OCI-LY1 (cell line): ENCODE measurements at regions not wholly inside any gene's neighbourhood (a gene's known extent, or its start where the extent isn't known, plus 50 kb on each side); places are given as distances from the start of the nearest gene placed in this dataset.
"Not testable (repeated sequence)": the region's sequence is repeated elsewhere in the genome, so short reads cannot be mapped to it uniquely, and the experiment has no call there.

Experiments used
- H2AFZ ChIP-seq: fragments of 200-600 bp; sonication (generic), shearing (Covaris generic); 2 replicates; pipeline ENCODE4 v1.6.0; 2014; ENCODE audit warnings: antibody characterized with exemption, mild to moderate bottlenecking, low read length
- H3F3A ChIP-seq: fragments of 200-600 bp; sonication (generic), shearing (Covaris generic); 2 replicates; pipeline ENCODE4 v1.6.0; 2014; ENCODE audit warnings: mild to moderate bottlenecking, antibody characterized with exemption, low read length, moderate library complexity; ENCODE audit not compliant: insufficient read depth
- H3K27ac ChIP-seq: fragments of 200-600 bp; sonication (generic); 2 replicates; pipeline ENCODE4 v1.5.1; 2014; ENCODE audit warnings: low read length, mixed run types, mild to moderate bottlenecking, low read depth; ENCODE audit not compliant: poor library complexity, severe bottlenecking
- H3K27me3 ChIP-seq: fragments of 200-600 bp; sonication (generic); 2 replicates; pipeline ENCODE4 v1.6.0; 2014; ENCODE audit warnings: antibody characterized with exemption, mild to moderate bottlenecking, low read length, moderate library complexity; ENCODE audit not compliant: insufficient read depth
- H3K36me3 ChIP-seq: fragments of 200-600 bp; sonication (generic); 2 replicates; pipeline ENCODE4 v1.6.1; 2014; ENCODE audit warnings: mild to moderate bottlenecking, antibody characterized with exemption, low read length, moderate library complexity, mixed read lengths; ENCODE audit not compliant: insufficient read depth
- H3K4me1 ChIP-seq: fragments of 200-600 bp; sonication (generic); 2 replicates; pipeline ENCODE4 v1.5.1; 2014; ENCODE audit warnings: mild to moderate bottlenecking, low read length, moderate library complexity; ENCODE audit not compliant: insufficient read depth, severe bottlenecking
- H3K4me2 ChIP-seq: fragments of 200-600 bp; sonication (generic), shearing (Covaris generic); 2 replicates; pipeline ENCODE4 v1.6.1; 2014; ENCODE audit warnings: low read length
- H3K4me3 ChIP-seq: fragments of 200-600 bp; sonication (generic); 2 replicates; pipeline ENCODE4 v1.5.1; 2014; ENCODE audit warnings: low read length, low read depth, mild to moderate bottlenecking, mixed read lengths; ENCODE audit not compliant: poor library complexity, severe bottlenecking
- H3K79me2 ChIP-seq: fragments of 200-600 bp; shearing (Covaris generic); 2 replicates; pipeline ENCODE4 v1.6.1; 2016; ENCODE audit warnings: mixed run types, low read length, mixed read lengths; ENCODE audit not compliant: insufficient read depth
- H3K9ac ChIP-seq: fragments of 200-600 bp; sonication (generic), shearing (Covaris generic); 2 replicates; pipeline ENCODE4 v1.6.1; 2014; ENCODE audit warnings: mild to moderate bottlenecking, low read length, mixed read lengths
- H3K9me2 ChIP-seq: fragments of 200-600 bp; sonication (generic), shearing (Covaris generic); 2 replicates; pipeline ENCODE4 v1.6.1; 2014; ENCODE audit warnings: low read depth, mild to moderate bottlenecking, low read length, mixed read lengths
- H3K9me3 ChIP-seq: fragments of 200-600 bp; shearing (Covaris generic); 2 replicates; pipeline ENCODE4 v1.6.1; 2014; ENCODE audit warnings: low read length, mixed read lengths
- H4K20me1 ChIP-seq: fragments of 200-600 bp; sonication (generic), shearing (Covaris generic); 2 replicates; pipeline ENCODE4 v1.6.0; 2016; ENCODE audit warnings: mild to moderate bottlenecking, low read length; ENCODE audit not compliant: insufficient read depth
- EZH2 ChIP-seq: fragments of 200-600 bp; sonication (generic), shearing (Covaris generic); IDR thresholded peaks from 2 replicates; pipeline ENCODE4 v1.8.0; 2017; ENCODE audit warnings: borderline replicate concordance, mixed run types, mild to moderate bottlenecking, antibody characterized with exemption, low read length, moderate library complexity, mixed read lengths
- TF ChIP-seq, protein P1 (sequence below): fragments of 200-600 bp; sonication (generic), shearing (Covaris generic); IDR thresholded peaks from 2 replicates; pipeline ENCODE4 v1.5.1; 2017; ENCODE audit warnings: mild to moderate bottlenecking, antibody characterized with exemption, low read length, moderate library complexity, mixed read lengths

DNA sequence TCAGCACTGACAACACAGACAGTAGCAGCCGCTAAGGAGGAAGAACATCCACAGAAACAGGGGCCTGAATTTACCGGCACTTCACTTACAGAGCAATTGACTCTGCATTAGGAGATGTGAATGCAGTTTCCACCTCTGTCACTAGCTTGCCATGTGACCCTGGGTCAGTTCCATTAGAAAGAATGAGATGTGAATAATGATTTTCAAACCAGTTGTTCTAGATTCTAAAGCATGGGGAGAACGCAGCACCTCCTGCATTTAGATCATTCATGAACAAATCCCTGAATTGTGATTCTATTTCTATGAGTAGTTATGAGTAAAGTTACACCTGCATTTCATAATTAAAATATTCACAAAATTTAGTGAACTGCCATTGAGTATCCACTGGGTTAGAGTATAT lies 197.3 kb upstream of the EXOC2 start:
- TF ChIP-seq, protein P1, sequence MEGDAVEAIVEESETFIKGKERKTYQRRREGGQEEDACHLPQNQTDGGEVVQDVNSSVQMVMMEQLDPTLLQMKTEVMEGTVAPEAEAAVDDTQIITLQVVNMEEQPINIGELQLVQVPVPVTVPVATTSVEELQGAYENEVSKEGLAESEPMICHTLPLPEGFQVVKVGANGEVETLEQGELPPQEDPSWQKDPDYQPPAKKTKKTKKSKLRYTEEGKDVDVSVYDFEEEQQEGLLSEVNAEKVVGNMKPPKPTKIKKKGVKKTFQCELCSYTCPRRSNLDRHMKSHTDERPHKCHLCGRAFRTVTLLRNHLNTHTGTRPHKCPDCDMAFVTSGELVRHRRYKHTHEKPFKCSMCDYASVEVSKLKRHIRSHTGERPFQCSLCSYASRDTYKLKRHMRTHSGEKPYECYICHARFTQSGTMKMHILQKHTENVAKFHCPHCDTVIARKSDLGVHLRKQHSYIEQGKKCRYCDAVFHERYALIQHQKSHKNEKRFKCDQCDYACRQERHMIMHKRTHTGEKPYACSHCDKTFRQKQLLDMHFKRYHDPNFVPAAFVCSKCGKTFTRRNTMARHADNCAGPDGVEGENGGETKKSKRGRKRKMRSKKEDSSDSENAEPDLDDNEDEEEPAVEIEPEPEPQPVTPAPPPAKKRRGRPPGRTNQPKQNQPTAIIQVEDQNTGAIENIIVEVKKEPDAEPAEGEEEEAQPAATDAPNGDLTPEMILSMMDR = no peak
- TF ChIP-seq EZH2 = no peak
- no peaks in the 10 kb centered on the region for H3K79me2 ChIP-seq
- H3K27ac ChIP-seq = no peak overlapping the region
- no peak overlapping the region for H3K4me3 ChIP-seq
- no peak overlapping the region for H3K9ac ChIP-seq
- no peak overlapping the region for H2AFZ ChIP-seq
- no peak overlapping the region for H3K4me2 ChIP-seq
- no peaks in the 10 kb centered on the region for H3K9me3 ChIP-seq
- no peaks in the 10 kb centered on the region for H3K4me1 ChIP-seq
- H4K20me1 ChIP-seq = no peaks in the 10 kb centered on the region
- H3F3A ChIP-seq = no peaks in the 10 kb centered on the region
- H3K9me2 ChIP-seq = no peaks in the 10 kb centered on the region
- no peaks in the 10 kb centered on the region for H3K36me3 ChIP-seq
- peaks cover 3% of the 10 kb centered on the region; the same call in 1 of the 2 replicates for H3K27me3 ChIP-seq

DNA sequence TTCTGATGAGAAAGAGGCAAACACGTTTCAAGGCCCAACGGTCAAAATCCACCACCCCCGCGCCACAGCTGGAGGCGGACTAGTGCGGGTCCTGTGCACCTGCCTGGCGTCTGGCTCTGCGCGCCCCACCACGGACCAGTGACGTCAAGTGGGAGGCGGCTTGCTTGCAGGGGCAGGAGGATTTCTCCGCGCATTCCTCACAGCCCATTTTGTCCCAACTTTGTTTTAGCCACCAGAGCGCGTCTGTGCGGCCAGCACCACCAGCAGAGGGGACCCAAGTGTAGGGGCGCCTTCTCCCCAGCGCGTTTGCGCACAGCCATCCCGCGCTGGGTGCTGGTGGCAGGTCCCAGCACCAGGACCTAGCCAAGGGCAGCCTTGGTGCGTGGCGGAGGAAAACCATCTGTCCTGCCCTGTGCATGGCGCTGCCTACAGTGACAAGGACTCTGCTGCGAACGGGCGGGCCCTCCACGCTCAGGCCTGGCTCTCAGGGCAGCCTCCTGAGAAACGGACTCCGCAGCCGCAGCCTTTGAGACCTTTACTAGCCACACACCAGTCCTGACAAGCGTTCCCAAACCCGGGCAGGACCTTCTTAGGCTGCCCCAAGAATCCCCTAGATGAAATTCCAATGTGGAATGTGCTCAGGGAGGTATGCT lies 194.8 kb upstream of the EXOC2 start:
- no peaks in the 10 kb centered on the region for H4K20me1 ChIP-seq
- H3F3A ChIP-seq = no peaks in the 10 kb centered on the region

DNA sequence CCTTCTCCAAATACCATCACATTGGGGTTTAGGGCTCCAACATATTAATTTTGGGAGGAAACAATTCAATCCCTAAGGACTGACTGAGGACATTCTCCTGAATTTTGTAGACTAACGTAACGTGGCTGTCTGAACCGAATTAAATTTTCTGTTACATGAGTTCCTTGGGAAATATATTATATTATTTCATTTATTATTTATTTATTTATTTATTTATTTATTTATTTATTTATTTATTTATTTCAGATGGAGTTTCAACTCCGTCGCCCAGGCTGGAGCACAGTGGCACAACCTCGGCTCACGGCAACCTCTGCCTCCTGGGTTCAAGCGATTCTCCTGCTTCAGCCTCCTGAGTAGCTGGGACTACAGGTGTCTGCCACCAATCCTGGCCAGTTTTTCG lies 193.2 kb upstream of the EXOC2 start:
- not testable (repeated sequence) for H3K27me3 ChIP-seq, H3K9me3 ChIP-seq, H3K27ac ChIP-seq, H3K79me2 ChIP-seq, H3K36me3 ChIP-seq, H3K9me2 ChIP-seq, H3K4me1 ChIP-seq, H3K4me3 ChIP-seq, H3F3A ChIP-seq, H3K4me2 ChIP-seq, H2AFZ ChIP-seq, H4K20me1 ChIP-seq, H3K9ac ChIP-seq

More for the DNA sequence above, 194.8 kb upstream of the EXOC2 start:
- Histone ChIP-seq H3K9ac (no peak overlapping the region), H3K9me2 (no peaks in the 10 kb centered on the region), H3K79me2 (no peaks in the 10 kb centered on the region), H3K36me3 (no peaks in the 10 kb centered on the region), H3K27ac (no peak overlapping the region), H3K9me3 (no peaks in the 10 kb centered on the region), H3K4me1 (no peaks in the 10 kb centered on the region), H3K4me2 (no peak overlapping the region), H2AFZ (no peak overlapping the region), H3K27me3 (no peaks in the 10 kb centered on the region; the same call in 1 of the 2 replicates), H3K4me3 (no peak overlapping the region)
- TF ChIP-seq EZH2 = no peak
- TF ChIP-seq, protein P1 = no peak

DNA sequence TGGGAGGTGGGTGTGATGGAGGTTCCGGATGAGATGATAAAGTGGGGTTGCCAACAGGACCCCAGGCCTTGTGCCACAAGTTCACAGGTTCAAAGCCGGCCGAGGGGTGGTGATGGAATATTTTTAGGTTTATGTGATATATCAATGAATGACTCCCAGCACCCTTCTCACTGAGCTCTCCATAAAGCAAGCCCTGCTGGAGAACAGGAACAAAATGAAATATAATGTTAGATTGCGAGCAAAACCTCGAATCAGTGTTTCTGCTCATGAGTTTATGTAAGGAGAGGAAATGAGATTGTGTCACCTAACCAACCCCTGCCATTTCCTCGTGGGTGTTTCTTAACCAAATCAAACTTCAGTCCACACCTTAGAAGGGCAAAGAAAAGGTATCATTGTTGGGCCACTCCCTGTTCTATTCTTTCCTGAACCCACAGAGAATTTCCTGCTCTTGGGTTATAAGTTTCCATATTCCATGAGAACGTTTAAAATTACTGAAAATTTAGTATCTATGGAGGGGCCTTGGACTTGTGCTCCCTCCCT lies 192.2 kb upstream of the EXOC2 start:
- no peak overlapping the region for H2AFZ ChIP-seq
- no peak overlapping the region for H3K27ac ChIP-seq
- no peaks in the 10 kb centered on the region for H3K9me2 ChIP-seq
- H3K4me2 ChIP-seq = no peak overlapping the region
- H3F3A ChIP-seq = no peaks in the 10 kb centered on the region
- no peaks in the 10 kb centered on the region for H3K4me1 ChIP-seq
- H3K36me3 ChIP-seq = no peaks in the 10 kb centered on the region
- H3K9ac ChIP-seq = no peak overlapping the region
- H3K4me3 ChIP-seq = no peak overlapping the region
- H3K9me3 ChIP-seq = no peaks in the 10 kb centered on the region
- no peaks in the 10 kb centered on the region for H3K79me2 ChIP-seq
- TF ChIP-seq EZH2 = no peak
- TF ChIP-seq, protein P1 = no peak
- H4K20me1 ChIP-seq = no peaks in the 10 kb centered on the region
- H3K27me3 ChIP-seq = no peaks in the 10 kb centered on the region; the same call in 1 of the 2 replicates
